ENCODE measurements at regions not wholly inside any gene's neighbourhood (a gene's known extent, or its start where the extent isn't known, plus 50 kb on each side); places are given as distances from the start of the nearest gene placed in this dataset.
"Not testable (repeated sequence)": the region's sequence is repeated elsewhere in the genome, so short reads cannot be mapped to it uniquely, and the experiment has no call there.

GRCh38 chr11:21798216-21798615 is 394.7 kb upstream of the ANO5 start:
- TF ChIP-seq CTCF (IDR thresholded peaks at IDR 0.05; ENCODE audit: extremely low read depth, low read depth, low read length) = no peak
- DNase-seq (ENCODE audit: insufficient read length, low spot score, missing footprints) = no peak
- Histone ChIP-seq H3K4me1 (ENCODE audit: insufficient read depth, low read length) (no peaks in the 10 kb centered on the region), H3K4me2 (ENCODE audit: insufficient read depth, low read length) (no peak overlapping the region), H3K27ac (ENCODE audit: low read depth, low read length) (no peak overlapping the region), H3K79me2 (ENCODE audit: insufficient read depth, low read length) (no peaks in the 10 kb centered on the region), H3K9me3 (ENCODE audit: low read depth, low read length) (peaks cover 2% of the 10 kb centered on the region), H4K20me1 (ENCODE audit: insufficient read depth, low read length) (no peaks in the 10 kb centered on the region), H3K4me3 (ENCODE audit: insufficient read depth, low read length) (no peak overlapping the region), H3K27me3 (ENCODE audit: insufficient read depth, low read length) (no peaks in the 10 kb centered on the region), H2AFZ (ENCODE audit: low read length) (no peak overlapping the region), H3K36me3 (ENCODE audit: insufficient read depth, low read length) (no peaks in the 10 kb centered on the region)

- H3K9me3 ChIP-seq (ENCODE audit: low read depth, low read length); H3K4me1 ChIP-seq (ENCODE audit: insufficient read depth, low read length): not testable (repeated sequence)
Measured at GRCh38 chr11:21804523-21804922, 388.4 kb upstream of the ANO5 start.

GRCh38 chr11:21806508-21806907 is 386.4 kb upstream of the ANO5 start:
- Histone ChIP-seq H3K27ac (ENCODE audit: low read depth, low read length) (no peak overlapping the region), H3K36me3 (ENCODE audit: insufficient read depth, low read length) (no peaks in the 10 kb centered on the region), H3K4me2 (ENCODE audit: insufficient read depth, low read length) (no peak overlapping the region), H3K9me3 (ENCODE audit: low read depth, low read length) (peaks cover 2% of the 10 kb centered on the region), H3K79me2 (ENCODE audit: insufficient read depth, low read length) (no peaks in the 10 kb centered on the region), H3K27me3 (ENCODE audit: insufficient read depth, low read length) (no peaks in the 10 kb centered on the region), H3K4me3 (ENCODE audit: insufficient read depth, low read length) (no peak overlapping the region), H3K4me1 (ENCODE audit: insufficient read depth, low read length) (no peaks in the 10 kb centered on the region), H2AFZ (ENCODE audit: low read length) (no peak overlapping the region), H4K20me1 (ENCODE audit: insufficient read depth, low read length) (no peaks in the 10 kb centered on the region)
- no peak for TF ChIP-seq CTCF (IDR thresholded peaks at IDR 0.05; ENCODE audit: extremely low read depth, low read depth, low read length)
- DNase-seq (ENCODE audit: insufficient read length, low spot score, missing footprints) = no peak

More at GRCh38 chr11:21804523-21804922, 388.4 kb upstream of the ANO5 start:
- not testable (repeated sequence) for H3K79me2 ChIP-seq (ENCODE audit: insufficient read depth, low read length); H3K36me3 ChIP-seq (ENCODE audit: insufficient read depth, low read length); H3K4me2 ChIP-seq (ENCODE audit: insufficient read depth, low read length); H3K27ac ChIP-seq (ENCODE audit: low read depth, low read length); H3K4me3 ChIP-seq (ENCODE audit: insufficient read depth, low read length); H2AFZ ChIP-seq (ENCODE audit: low read length); H4K20me1 ChIP-seq (ENCODE audit: insufficient read depth, low read length); DNase-seq (ENCODE audit: insufficient read length, low spot score, missing footprints); H3K27me3 ChIP-seq (ENCODE audit: insufficient read depth, low read length)

- Histone ChIP-seq H2AFZ (ENCODE audit: low read length) (no peak overlapping the region), H3K4me2 (ENCODE audit: insufficient read depth, low read length) (no peak overlapping the region), H3K4me1 (ENCODE audit: insufficient read depth, low read length) (no peaks in the 10 kb centered on the region), H3K9me3 (ENCODE audit: low read depth, low read length) (peaks cover 2% of the 10 kb centered on the region), H3K36me3 (ENCODE audit: insufficient read depth, low read length) (no peaks in the 10 kb centered on the region), H3K79me2 (ENCODE audit: insufficient read depth, low read length) (no peaks in the 10 kb centered on the region), H3K27me3 (ENCODE audit: insufficient read depth, low read length) (no peaks in the 10 kb centered on the region), H4K20me1 (ENCODE audit: insufficient read depth, low read length) (no peaks in the 10 kb centered on the region), H3K27ac (ENCODE audit: low read depth, low read length) (no peak overlapping the region), H3K4me3 (ENCODE audit: insufficient read depth, low read length) (no peak overlapping the region)
- DNase-seq (ENCODE audit: insufficient read length, low spot score, missing footprints) = no peak
- TF ChIP-seq CTCF (IDR thresholded peaks at IDR 0.05; ENCODE audit: extremely low read depth, low read depth, low read length) = no peak
Measured at GRCh38 chr11:21806947-21807346, 385.9 kb upstream of the ANO5 start.

Measured in osteoblast (primary cell).